Thymus (tissue), 11 donors: ENCODE measurements at regions not wholly inside any gene's neighbourhood (a gene's known extent, or its start where the extent isn't known, plus 50 kb on each side); places are given as distances from the start of the nearest gene placed in this dataset.

ENCODE experiments used
- DNase-seq, 9 donors: peaks; one replicate each; pipeline ENCODE4 v3.0.0-alpha.2; 2013; ENCODE audit warnings: low spot score in 9 of 9, low read depth in 6 of 9, missing footprints in 1 of 9
- H3K27ac ChIP-seq, 2 donors: one replicate each; pipeline ENCODE4 v1.5.1; 2013; ENCODE audit warnings: control low read depth in 1 of 2, low read depth in 1 of 2, low read length in 1 of 2, mild to moderate bottlenecking in 1 of 2, moderate library complexity in 1 of 2
- H3K27me3 ChIP-seq, 2 donors: one replicate each; pipeline ENCODE4 v1.5.1; 2013; ENCODE audit warnings: low read length in 1 of 2; ENCODE audit not compliant: control insufficient read depth in 2 of 2, insufficient read depth in 1 of 2
- H3K36me3 ChIP-seq, 2 donors: one replicate each; pipeline ENCODE4 v1.5.1; 2013; ENCODE audit warnings: low read length in 1 of 2, mild to moderate bottlenecking in 1 of 2, moderate library complexity in 1 of 2; ENCODE audit not compliant: control insufficient read depth in 2 of 2, insufficient read depth in 2 of 2
- H3K4me1 ChIP-seq, 2 donors: one replicate each; pipeline ENCODE4 v1.5.1; 2013; ENCODE audit warnings: low read length in 2 of 2; ENCODE audit not compliant: control insufficient read depth in 2 of 2, insufficient read depth in 2 of 2
- H3K4me3 ChIP-seq, 2 donors: one replicate each; pipeline ENCODE4 v1.5.1; 2013; ENCODE audit warnings: low read length in 2 of 2, control low read depth in 1 of 2, mild to moderate bottlenecking in 1 of 2
- H3K9me3 ChIP-seq, 2 donors: one replicate each; pipeline ENCODE4 v1.5.1; 2013; ENCODE audit warnings: low read length in 1 of 2, mild to moderate bottlenecking in 1 of 2; ENCODE audit not compliant: control insufficient read depth in 2 of 2, insufficient read depth in 1 of 2
- WGBS: extraction: QIAGEN DNeasy Blood & Tissue Kit; methylation state at CpG from one replicate; pipeline ENCODE4 v1.1.7; 2013; 5-methylcytosine and 5-hydroxymethylcytosine counted together
- donor health status: healthy.

DNA sequence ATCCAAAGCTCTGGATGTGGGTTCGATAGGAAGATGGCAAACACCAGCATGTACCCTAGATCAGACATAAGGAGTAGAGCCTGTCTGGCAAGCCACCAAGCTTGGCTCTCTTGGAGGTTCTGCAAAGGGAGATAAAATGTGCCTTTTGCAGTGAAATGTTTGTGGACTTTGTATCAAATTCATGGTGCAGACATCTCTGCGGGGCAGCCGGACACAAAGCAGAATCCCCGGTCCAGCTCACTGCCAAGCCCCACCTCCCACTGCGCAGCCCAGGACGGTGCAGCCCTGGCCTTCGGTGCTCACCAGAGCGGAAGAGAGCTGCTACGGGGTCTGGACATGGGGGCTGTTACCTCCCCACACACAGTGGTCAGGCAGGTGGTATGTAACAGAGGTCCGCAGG lies 333.6 kb upstream of the JARID2 start:
- Histone ChIP-seq H3K36me3 (no peaks in the 10 kb centered on the region), H3K4me1 (peaks cover 19 to 31% of the 10 kb centered on the region in 2 donors), H3K27ac (no peak overlapping the region), H3K4me3 (no peak overlapping the region), H3K27me3 (no peaks in the 10 kb centered on the region), H3K9me3 (peaks cover 0 to 2% of the 10 kb centered on the region in 2 donors)
- DNase-seq: no peak
- WGBS: 83% methylated on average over 10 of the region's 10 CpGs

DNA sequence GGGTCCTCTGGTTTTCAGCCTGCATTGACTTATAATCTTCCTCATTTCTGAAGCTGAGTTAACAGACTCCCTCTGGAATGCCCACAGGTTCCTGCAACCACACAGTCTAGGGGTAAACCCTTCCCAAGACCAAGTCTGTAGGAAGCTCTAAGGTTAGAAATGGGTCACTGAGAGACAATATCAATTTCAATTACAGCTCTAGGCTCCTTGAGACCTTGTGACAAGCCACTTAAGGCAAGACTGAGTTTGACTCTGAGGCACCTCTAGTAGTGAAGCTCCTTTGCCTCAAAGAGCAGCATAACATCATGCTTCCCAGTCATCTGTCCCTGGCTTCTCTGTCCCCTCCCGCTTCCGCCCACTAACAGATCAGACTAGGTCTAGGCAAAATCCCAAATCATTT lies 333.2 kb upstream of the JARID2 start:
- Histone ChIP-seq H3K4me3 (no peak overlapping the region), H3K4me1 (peaks cover 19 to 31% of the 10 kb centered on the region in 2 donors), H3K27ac (no peak overlapping the region), H3K9me3 (peaks cover 0 to 2% of the 10 kb centered on the region in 2 donors), H3K36me3 (no peaks in the 10 kb centered on the region), H3K27me3 (no peaks in the 10 kb centered on the region)
- WGBS: 97% methylated on average over 2 of the region's 2 CpGs
- DNase-seq: no peak

DNA sequence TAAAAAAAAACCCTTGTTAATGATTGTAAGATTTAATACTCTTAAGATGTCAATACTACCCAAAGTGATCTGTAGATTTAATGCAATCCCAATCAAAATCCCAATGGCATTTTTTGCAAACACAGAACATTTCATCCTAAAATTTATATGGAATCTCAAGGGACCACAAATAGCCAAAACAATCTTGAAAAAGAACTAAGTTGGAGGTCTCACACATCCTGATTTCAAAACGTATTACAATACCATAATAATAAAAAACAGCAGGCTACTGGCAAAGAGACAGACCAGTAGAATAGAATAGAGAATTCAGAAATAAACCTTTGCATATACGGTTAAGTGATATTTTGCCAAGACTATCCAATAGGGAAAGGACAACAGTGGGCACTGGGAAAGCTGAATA lies 331.9 kb upstream of the JARID2 start:
- Histone ChIP-seq H3K4me3 (no peak overlapping the region), H3K36me3 (no peaks in the 10 kb centered on the region), H3K27me3 (no peaks in the 10 kb centered on the region), H3K4me1 (peaks cover 19 to 31% of the 10 kb centered on the region in 2 donors), H3K27ac (no peak overlapping the region), H3K9me3 (peaks cover 0 to 2% of the 10 kb centered on the region in 2 donors)
- 96% methylated on average over 2 of the region's 2 CpGs for WGBS
- no peak for DNase-seq

DNA sequence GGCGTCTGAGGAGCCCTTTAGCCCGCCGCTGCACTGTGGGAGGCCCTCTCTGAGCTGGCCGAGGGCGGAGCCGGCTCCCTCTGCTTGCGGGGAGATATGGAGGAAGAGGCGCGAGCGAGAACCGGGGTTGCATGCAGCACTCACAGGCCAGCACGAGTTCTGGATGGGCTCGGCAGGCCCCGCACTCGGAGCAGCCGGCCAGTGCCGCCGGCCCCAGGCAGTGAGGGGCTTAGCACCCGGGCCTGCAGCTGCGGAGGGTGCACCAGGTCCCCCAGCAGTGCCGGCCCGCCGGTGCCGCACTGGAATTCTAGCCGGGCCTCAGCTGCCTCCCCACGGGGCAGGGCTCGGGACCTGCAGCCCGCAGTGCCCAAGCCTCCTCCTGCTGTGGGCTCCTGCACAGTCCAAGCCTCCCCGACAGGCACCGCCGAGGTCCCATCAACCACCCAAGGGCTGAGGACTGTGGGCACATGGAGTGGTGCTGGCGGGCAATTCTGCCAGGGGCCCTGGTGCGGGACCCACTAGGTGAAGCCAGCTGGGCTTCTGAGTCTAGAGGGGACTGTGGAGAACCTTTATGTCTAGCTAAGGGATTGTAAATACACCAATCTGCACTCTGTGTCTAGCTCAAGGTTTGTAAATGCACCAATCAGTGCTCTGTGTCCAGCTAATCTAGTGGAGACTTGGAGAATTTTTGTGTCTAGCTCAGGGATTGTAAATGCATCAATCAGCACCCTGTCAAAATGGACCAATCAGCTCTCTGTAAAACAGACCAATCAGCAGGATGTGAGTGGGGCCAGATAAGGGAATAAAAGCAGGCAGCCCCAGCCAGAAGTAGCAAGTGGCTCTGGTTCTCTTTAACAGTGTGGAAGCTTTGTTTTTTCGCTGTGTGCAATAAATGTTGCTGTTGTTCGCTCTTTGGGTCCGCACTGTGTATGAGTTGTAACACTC lies 329.7 kb upstream of the JARID2 start:
- H3K4me1 ChIP-seq: peaks cover 8 to 17% of the 10 kb centered on the region in 2 donors
- H3K36me3 ChIP-seq: no peaks in the 10 kb centered on the region
- no peaks in the 10 kb centered on the region for H3K27me3 ChIP-seq
- no peak overlapping the region for H3K4me3 ChIP-seq
- H3K9me3 ChIP-seq: peaks cover 0 to under 1% of the 10 kb centered on the region in 2 donors
- no peak for DNase-seq
- no peak overlapping the region for H3K27ac ChIP-seq
- 98% methylated on average over 36 of the region's 36 CpGs for WGBS

DNA sequence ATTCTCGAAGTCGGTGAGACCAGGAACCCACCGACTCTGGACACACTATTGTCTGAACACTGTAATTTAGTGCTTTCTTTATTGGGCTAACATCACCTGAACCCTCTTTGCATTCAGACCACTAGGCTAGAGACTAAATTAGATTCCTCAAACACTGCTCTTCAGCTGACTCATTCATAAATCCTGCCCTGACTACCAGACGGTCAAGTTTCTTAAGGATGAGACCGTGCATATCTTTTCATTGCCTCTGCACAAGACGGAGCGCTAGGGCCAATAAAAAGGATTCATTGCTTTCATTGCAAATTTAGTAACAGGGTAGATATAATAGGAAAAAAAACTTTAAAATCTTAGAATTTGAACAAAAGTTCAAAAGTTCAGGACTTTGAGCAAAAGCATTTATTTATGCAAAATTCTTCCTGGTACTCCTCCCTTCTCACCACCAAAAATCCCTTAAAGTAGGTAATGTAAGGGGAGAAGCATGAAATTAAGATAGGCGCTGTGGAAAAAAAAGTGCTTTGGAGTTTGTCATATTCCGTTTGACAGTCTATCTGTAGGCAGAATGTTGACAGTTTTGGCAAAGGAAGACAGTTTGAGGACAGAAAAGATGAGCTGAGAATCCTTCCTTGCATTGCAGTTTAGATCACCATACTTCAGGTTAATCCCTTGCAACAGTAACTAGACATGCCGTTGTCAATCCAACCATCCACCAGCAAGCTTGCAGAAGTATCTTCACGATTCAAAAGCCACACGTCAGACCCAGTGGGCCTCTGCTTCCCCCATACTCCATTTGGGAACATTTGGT lies 328.6 kb upstream of the JARID2 start:
- no peak for DNase-seq
- H3K27ac ChIP-seq: no peak overlapping the region
- no peak overlapping the region for H3K4me3 ChIP-seq
- H3K36me3 ChIP-seq: no peaks in the 10 kb centered on the region
- no peaks in the 10 kb centered on the region for H3K27me3 ChIP-seq
- no peaks in the 10 kb centered on the region for H3K9me3 ChIP-seq
- WGBS: 87% methylated on average over 12 of the region's 12 CpGs
- peaks cover 5 to 8% of the 10 kb centered on the region in 2 donors for H3K4me1 ChIP-seq

DNA sequence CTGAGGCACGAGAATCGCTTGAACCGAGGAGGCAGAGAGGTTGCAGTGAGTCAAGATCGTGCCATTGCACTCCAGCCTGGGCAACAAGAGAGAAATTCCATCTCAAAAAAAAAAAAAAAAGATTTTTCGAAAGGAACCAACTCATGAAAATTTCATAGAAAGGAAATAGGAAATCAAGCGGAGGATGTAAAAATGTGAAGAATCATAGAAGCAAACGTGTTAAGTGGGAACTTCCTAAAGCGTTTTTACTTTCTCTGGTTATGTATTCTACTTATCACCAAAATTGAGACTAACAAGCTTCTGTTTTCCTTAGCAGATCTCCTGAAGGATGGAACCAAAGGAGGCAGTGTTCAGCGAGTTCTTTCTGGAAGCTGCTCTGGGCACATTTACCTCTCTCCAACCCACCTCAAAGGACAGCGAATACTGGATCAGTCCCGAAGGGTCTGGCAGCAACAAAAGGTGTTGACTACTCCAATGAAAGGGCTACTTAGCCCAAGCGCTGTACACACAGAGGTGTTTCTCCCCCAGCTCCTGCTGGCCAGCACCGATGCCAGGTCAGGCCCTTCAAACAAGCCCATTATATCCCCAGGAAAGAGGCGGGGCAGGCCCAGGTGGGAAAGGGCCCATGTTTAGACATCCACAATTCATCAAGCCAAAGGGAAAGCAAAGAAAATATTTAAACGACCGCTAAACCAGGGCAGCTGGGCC lies 327.5 kb upstream of the JARID2 start:
- DNase-seq: no peak
- H3K4me3 ChIP-seq: no peak overlapping the region
- H3K36me3 ChIP-seq: no peaks in the 10 kb centered on the region
- H3K27me3 ChIP-seq: no peaks in the 10 kb centered on the region
- H3K27ac ChIP-seq: no peak overlapping the region
- H3K4me1 ChIP-seq: peaks cover 5 to 9% of the 10 kb centered on the region in 2 donors
- WGBS: 97% methylated on average over 16 of the region's 16 CpGs
- H3K9me3 ChIP-seq: no peaks in the 10 kb centered on the region

DNA sequence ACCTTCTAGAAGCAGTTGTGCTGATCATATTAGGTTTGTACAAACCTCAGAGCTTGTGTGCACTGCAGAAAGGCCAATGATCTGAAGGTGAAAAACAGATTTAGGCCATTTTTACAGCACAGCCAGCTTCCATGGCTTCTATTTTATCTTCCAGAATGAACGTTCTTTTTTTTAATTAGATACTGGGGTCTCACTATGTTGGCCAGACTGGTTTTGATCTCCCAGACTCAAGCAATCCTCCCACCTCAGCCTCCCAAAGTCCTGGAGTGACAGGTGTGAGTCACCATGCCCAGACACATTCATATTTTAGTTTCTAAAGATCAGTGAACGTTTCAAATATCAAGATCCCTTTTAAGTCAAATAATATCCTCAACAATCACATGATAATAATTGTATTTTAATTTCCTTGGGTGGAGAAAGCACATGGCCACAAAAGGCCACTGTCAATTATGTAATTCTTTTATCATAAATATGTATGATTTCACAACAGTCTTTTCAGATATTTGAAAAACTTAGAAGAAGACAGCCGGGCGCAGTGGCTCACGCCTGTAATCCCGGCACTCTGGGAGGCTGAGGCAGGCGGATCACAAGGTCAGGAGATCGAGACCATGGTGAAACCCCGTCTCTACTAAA lies 326.7 kb upstream of the JARID2 start:
- WGBS: 98% methylated on average over 9 of the region's 9 CpGs
- H3K4me3 ChIP-seq: no peak overlapping the region
- H3K9me3 ChIP-seq: no peaks in the 10 kb centered on the region
- no peak overlapping the region for H3K27ac ChIP-seq
- no peak for DNase-seq
- peaks cover 5 to 9% of the 10 kb centered on the region in 2 donors for H3K4me1 ChIP-seq
- H3K27me3 ChIP-seq: no peaks in the 10 kb centered on the region
- no peaks in the 10 kb centered on the region for H3K36me3 ChIP-seq

DNA sequence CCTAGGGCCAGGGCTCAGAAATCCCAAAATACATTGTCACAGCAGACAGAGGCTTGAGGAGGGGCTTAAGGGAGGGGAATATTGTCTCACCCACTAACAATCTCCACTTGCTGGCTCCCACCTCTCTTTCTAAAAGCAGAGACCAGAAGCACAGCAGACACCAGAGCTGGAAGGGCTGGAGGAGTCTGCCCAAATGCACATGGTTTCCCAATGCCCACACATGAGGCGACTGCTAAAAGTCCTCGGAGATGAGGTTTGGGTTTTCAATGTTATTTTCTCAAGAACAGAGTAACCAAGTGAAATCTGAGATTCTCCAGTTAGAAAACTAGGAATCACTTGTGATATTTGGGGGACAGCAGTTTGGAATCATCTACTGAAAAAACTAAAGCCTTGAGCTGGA lies 325.6 kb upstream of the JARID2 start:
- 98% methylated on average over 2 of the region's 2 CpGs for WGBS
- no peaks in the 10 kb centered on the region for H3K36me3 ChIP-seq
- no peaks in the 10 kb centered on the region for H3K9me3 ChIP-seq
- no peak overlapping the region for H3K27ac ChIP-seq
- no peaks in the 10 kb centered on the region for H3K27me3 ChIP-seq
- no peak for DNase-seq
- H3K4me1 ChIP-seq: peaks cover 5 to 15% of the 10 kb centered on the region in 2 donors
- no peak overlapping the region for H3K4me3 ChIP-seq
